ENCODE measurements at regions not wholly inside any gene's neighbourhood (a gene's known extent, or its start where the extent isn't known, plus 50 kb on each side); places are given as distances from the start of the nearest gene placed in this dataset.
"Not testable (repeated sequence)": the region's sequence is repeated elsewhere in the genome, so short reads cannot be mapped to it uniquely, and the experiment has no call there.

DNA sequence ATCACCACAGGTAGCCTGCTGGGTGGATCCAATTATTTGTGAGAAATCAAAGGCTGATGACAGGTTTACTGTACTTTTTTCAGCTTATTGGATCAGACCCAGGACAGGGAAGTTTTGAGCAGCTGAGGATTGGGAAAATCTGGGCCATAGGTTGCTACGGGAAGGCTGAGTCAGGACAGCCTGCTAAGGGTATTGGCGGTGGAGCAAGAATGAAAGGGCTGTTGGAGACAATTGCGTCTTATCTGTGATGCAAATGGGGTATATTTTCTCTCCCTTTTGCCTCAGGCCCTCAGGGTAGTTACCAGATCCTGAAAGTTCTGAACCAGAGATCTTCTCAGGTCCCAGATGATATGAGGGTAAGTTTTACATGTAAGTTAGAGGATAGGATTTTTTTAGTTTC lies 317.7 kb downstream of the EDEM1 start:
- DNase-seq (ENCODE audit: low read depth) = no peak

GRCh38 chr3:5505997-5506396 lies 318.5 kb downstream of the EDEM1 start:
- DNase-seq (ENCODE audit: low read depth) = no peak
- no peak overlapping the region for H3K4me3 ChIP-seq (ENCODE audit: low read depth, low read length)

More for the DNA sequence above, 317.7 kb downstream of the EDEM1 start:
- no peak overlapping the region for H3K4me3 ChIP-seq (ENCODE audit: low read depth, low read length)

DNA sequence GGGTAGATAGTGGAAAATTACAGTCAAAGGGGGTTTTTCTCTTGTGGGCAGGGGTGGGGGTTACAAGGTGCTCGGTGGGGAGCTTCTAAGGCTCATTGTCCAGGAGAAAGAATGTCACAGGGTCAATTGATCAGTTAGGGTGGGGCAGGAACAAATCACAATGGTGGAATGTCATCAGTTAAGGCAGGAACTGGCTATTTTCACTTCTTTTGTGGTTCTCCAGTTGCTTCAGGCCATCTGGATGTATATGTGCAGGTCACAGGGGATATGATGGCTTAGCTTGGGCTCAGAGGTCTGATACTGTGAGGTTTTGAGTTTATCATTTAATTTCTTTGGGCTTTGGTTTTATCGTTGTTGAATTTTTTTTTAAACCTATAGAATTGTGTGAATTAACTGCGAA lies 321.4 kb downstream of the EDEM1 start:
- not testable (repeated sequence) for H3K4me3 ChIP-seq (ENCODE audit: low read depth, low read length); DNase-seq (ENCODE audit: low read depth)

DNA sequence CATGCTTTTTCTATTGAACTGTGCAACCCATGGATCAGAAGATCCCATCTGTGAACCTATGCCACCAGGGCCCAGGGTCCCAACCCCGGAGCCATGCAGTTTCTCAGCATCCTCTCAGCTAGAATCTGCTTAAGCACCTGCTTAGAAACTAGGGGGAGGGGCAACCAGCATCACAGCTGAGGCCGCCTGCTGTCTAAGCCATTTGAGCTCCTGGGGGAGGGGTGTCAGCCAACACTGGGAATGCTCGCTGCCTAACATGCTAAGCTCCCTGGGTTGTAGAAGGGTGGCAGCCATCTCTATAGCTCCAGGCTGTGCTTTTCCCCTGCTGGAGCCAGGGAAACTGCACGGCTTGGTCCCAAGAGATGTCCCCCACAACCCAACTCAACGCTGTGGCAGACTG lies 322.8 kb downstream of the EDEM1 start:
- DNase-seq (ENCODE audit: low read depth) = no peak

DNA sequence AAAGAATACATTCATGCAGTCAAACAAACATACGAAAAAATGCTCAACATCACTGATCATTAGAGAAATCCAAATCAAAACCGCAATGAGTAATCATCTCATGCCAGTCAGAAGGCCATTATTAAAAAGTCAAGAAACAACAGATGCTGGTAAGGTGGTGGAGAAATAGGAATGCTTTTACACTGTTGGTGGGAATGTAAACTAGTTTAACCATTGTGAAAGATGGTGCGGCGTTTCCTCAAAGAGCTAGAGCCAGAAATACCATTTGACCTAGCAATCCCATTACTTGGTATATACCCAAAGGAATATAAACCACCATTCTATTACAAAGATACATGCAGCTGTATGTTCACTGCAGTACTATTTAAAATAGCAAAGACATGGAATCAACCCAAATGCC lies 330.4 kb downstream of the EDEM1 start:
- DNase-seq (ENCODE audit: low read depth) = no peak
- H3K4me3 ChIP-seq (ENCODE audit: low read depth, low read length) = no peak overlapping the region

More for the DNA sequence above, 322.8 kb downstream of the EDEM1 start:
- H3K4me3 ChIP-seq (ENCODE audit: low read depth, low read length) = no peak overlapping the region

DNA sequence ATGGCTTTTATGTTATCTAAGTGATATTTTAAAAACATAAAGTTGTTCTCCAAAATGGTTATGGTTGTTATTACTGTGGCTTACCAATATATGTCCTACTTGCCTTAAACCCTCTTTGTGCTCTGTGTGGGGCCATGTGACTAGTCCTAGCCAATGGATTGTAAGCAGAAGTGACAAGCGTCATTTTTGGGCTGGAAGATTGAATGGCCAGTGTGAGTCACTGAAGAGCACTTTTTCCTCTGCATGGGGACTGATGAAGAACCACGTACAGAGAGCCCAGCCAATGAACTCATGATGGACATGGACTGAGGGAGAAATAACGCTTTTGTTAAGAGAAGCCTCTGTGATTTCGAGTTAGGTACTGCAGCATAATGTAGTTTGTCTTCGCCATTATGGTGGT lies 332.7 kb downstream of the EDEM1 start:
- H3K4me3 ChIP-seq (ENCODE audit: low read depth, low read length) = no peak overlapping the region
- no peak for DNase-seq (ENCODE audit: low read depth)

DNA sequence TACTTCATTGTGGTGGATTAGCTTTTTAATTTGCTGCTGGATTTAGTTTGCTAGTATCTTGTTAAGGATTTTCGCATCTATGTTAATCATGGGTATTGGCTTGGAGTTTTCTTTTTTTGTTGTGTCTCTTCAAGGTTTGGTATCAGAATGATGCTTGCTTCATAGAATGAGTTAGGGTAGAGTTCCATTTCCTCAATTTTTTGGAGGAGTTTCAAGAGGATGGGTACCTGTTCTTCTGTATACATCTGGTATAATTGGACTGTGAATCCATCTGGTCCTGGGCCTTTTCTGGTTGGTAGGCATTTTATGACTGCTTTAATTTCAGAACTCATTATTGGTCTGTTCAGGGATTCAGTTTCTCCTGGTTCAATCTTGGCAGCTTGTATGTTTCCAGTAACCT lies 335.6 kb downstream of the EDEM1 start:
- no peak overlapping the region for H3K4me3 ChIP-seq (ENCODE audit: low read depth, low read length)
- DNase-seq (ENCODE audit: low read depth) = no peak

DNA sequence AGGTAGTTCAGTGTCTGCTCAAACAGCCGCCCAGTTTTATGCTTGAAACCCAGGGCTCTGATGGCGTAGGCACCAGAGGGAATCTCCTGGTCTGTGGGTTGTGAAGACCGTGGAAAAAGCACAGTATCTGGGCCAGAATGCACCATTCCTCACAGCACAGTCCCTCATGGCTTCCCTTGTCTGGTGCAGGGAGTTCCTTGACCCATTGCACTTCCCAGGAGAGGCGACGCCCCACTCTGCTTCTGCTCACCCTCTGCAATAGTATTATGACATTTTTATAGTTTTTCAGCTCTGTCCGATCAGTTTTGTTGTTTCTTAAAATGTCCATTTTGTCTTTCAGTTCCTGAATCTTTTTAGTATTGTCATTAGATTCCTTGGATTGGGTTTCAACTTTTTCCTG lies 343.5 kb downstream of the EDEM1 start:
- no peak overlapping the region for H3K4me3 ChIP-seq (ENCODE audit: low read depth, low read length)
- DNase-seq (ENCODE audit: low read depth) = no peak

GRCh38 chr3:5531741-5532290 lies 344.3 kb downstream of the EDEM1 start:
- no peak for DNase-seq (ENCODE audit: low read depth)
- H3K4me3 ChIP-seq (ENCODE audit: low read depth, low read length) = no peak overlapping the region

- no peak for DNase-seq (ENCODE audit: low read depth)
- H3K4me3 ChIP-seq (ENCODE audit: low read depth, low read length) = no peak overlapping the region
Measured at GRCh38 chr3:5540532-5540931, 353.0 kb downstream of the EDEM1 start.

- H3K4me3 ChIP-seq (ENCODE audit: low read depth, low read length) = no peak overlapping the region
- DNase-seq (ENCODE audit: low read depth) = no peak
Measured at GRCh38 chr3:5542472-5542871, 355.0 kb downstream of the EDEM1 start.

- no peak overlapping the region for H3K4me3 ChIP-seq (ENCODE audit: low read depth, low read length)
- DNase-seq (ENCODE audit: low read depth) = no peak
Measured at GRCh38 chr3:5543047-5543446, 355.5 kb downstream of the EDEM1 start.

DNA sequence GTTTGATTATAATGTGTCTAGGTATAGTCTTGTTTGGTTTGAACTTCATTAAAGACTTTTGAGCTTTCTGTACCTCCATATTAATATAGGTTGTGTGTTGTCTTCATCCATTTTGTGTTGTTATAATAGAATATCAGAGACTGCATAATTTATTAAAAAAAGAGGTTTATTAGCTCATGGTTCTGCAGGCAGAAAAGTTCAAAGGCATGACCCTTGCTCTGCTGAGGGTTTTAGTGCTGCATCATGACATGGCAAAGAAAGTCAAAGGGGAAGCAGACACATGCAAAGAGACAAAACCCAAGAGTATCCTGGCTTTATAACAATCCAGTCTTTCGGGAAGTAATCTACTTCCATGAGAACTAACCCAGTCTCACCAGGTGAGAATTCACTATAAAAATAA lies 358.2 kb downstream of the EDEM1 start:
- DNase-seq (ENCODE audit: low read depth) = no peak
- H3K4me3 ChIP-seq (ENCODE audit: low read depth, low read length) = no peak overlapping the region

GRCh38 chr3:5553203-5553602 lies 365.7 kb downstream of the EDEM1 start:
- no peak overlapping the region for H3K4me3 ChIP-seq (ENCODE audit: low read depth, low read length)
- DNase-seq (ENCODE audit: low read depth) = no peak

DNA sequence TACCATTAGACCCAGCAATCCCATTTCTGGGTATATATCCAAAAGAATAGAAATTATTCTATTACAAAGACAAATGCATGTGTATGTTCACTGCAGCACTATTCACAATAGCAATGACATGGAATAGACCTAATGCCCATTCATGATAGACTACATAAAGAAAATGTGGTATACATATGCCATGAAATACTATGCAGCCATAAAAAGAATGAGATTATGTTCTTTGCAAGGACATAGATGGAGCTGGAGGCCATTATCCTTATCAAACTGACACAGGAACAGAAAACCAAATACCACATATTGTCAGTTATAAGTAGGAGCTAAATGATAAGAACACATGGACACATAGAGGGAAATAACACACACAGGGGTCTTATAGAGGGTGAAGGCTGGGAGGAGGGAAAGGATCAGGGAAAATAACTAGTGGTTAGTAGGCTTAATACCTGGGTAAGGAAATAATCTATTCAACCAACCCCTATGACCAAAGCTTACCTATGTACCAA lies 366.8 kb downstream of the EDEM1 start:
- no peak overlapping the region for H3K4me3 ChIP-seq (ENCODE audit: low read depth, low read length)
- DNase-seq (ENCODE audit: low read depth) = no peak

DNA sequence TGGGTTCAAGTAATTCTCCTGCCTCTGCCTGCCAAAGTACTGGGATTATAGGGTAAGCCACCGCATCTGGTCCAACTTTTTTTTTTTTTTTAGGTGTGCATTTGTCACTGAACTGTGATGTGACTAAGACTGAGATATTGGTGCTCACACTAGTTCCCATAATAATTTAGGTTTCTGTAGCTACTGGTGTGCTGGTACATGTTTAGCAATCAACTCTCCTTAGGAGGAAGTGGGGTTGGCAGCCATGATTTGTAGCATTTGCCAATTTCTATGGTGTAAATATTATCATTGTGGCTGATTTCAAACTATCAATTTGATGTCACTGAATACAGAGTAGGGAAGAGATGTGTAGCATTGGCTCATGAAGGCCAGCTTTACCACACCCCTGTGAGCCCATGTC lies 372.7 kb downstream of the EDEM1 start:
- no peak for DNase-seq (ENCODE audit: low read depth)
- no peak overlapping the region for H3K4me3 ChIP-seq (ENCODE audit: low read depth, low read length)

GRCh38 chr3:5563537-5564277 lies 376.2 kb downstream of the EDEM1 start:
- DNase-seq (ENCODE audit: low read depth) = no peak
- no peak overlapping the region for H3K4me3 ChIP-seq (ENCODE audit: low read depth, low read length)

DNA sequence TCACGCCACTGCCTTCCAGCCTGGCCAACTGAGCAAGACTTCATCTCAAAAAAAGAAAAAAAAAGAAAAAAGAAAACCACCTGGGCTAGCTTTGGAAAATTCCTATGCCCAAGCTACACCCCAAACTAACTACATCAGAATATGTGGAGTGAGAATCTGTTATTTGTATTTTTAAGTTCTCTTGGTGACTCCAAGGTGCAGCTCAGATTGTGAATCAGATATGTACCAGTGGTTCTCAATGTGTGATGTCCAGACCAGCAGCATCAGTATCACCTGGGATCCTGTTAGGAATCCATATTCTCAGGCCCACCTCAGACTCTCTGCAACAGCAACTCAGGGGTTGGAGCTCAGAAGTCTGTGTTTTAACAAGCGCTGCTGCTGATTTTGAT lies 376.8 kb downstream of the EDEM1 start:
- DNase-seq (ENCODE audit: low read depth) = no peak

GRCh38 chr3:5565026-5565425 lies 377.5 kb downstream of the EDEM1 start:
- H3K4me3 ChIP-seq (ENCODE audit: low read depth, low read length) = no peak overlapping the region

More for the DNA sequence above, 376.8 kb downstream of the EDEM1 start:
- H3K4me3 ChIP-seq (ENCODE audit: low read depth, low read length) = no peak overlapping the region

GRCh38 chr3:5567113-5567512 lies 379.6 kb downstream of the EDEM1 start:
- H3K4me3 ChIP-seq (ENCODE audit: low read depth, low read length) = no peak overlapping the region
- DNase-seq (ENCODE audit: low read depth) = no peak

More at GRCh38 chr3:5565026-5565425, 377.5 kb downstream of the EDEM1 start:
- DNase-seq (ENCODE audit: low read depth) = no peak

- DNase-seq (ENCODE audit: low read depth) = no peak
- no peak overlapping the region for H3K4me3 ChIP-seq (ENCODE audit: low read depth, low read length)
Measured at GRCh38 chr3:5568451-5568850, 380.9 kb downstream of the EDEM1 start.
